ENCODE measurements at regions not wholly inside any gene's neighbourhood (a gene's known extent, or its start where the extent isn't known, plus 50 kb on each side); places are given as distances from the start of the nearest gene placed in this dataset.
"Not testable (repeated sequence)": the region's sequence is repeated elsewhere in the genome, so short reads cannot be mapped to it uniquely, and the experiment has no call there.

- 82 to 88% methylated on average over 4 of the region's 4 CpGs for WGBS, 2 donors
- H3K27me3 ChIP-seq (ENCODE audit: control insufficient read depth in 3 of 3, insufficient read depth in 3 of 3, low read length in 2 of 3): no peaks in the 10 kb centered on the region
- TF ChIP-seq, protein P1, sequence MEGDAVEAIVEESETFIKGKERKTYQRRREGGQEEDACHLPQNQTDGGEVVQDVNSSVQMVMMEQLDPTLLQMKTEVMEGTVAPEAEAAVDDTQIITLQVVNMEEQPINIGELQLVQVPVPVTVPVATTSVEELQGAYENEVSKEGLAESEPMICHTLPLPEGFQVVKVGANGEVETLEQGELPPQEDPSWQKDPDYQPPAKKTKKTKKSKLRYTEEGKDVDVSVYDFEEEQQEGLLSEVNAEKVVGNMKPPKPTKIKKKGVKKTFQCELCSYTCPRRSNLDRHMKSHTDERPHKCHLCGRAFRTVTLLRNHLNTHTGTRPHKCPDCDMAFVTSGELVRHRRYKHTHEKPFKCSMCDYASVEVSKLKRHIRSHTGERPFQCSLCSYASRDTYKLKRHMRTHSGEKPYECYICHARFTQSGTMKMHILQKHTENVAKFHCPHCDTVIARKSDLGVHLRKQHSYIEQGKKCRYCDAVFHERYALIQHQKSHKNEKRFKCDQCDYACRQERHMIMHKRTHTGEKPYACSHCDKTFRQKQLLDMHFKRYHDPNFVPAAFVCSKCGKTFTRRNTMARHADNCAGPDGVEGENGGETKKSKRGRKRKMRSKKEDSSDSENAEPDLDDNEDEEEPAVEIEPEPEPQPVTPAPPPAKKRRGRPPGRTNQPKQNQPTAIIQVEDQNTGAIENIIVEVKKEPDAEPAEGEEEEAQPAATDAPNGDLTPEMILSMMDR (IDR thresholded peaks at IDR 0.05; ENCODE audit: control extremely low read depth, extremely low read depth): no peak
- DNase-seq (no peak), ATAC-seq (ENCODE audit: insufficient read depth, low FRiP score) (no peak)
- peaks cover 0 to 4% (median 0%) of the 10 kb centered on the region in 4 donors for H3K9me3 ChIP-seq (ENCODE audit: control insufficient read depth in 4 of 4, insufficient read depth in 3 of 4, low read length in 3 of 4)
- H3K4me3 ChIP-seq: no peak overlapping the region
- H3K36me3 ChIP-seq (ENCODE audit: control insufficient read depth in 4 of 4, insufficient read depth in 4 of 4, low read length in 4 of 4): no peaks in the 10 kb centered on the region
- H3K9ac ChIP-seq (ENCODE audit: insufficient read depth in 1 of 2, low read length in 2 of 2): no peak overlapping the region
- H3K4me1 ChIP-seq (ENCODE audit: control insufficient read depth in 5 of 5, insufficient read depth in 5 of 5, low read length in 5 of 5): no peaks in the 10 kb centered on the region
- H3K27ac ChIP-seq (ENCODE audit: low read depth in 1 of 2, low read length in 1 of 2): no peak overlapping the region
These were observed 219.8 kb upstream of the SMIM30 start for GRCh38 chr7:113338071-113338696.

DNA sequence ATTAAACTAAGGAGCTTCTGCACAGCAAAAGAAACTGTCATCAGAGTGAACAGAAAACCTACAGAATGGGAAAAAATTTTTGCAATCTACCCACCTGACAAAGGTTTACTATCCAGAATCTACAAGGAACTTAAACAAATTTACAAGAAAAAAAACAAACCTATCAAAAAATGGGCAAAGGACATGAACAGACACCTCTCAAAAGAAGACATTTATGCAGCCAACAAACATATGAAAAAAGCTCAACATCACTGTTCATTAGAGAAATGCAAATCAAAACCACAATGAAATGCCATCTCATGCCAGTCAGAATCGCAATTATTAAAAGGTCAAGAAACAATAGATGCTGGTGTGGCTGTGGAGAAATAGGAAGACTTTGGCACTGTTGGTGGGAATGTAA lies 218.5 kb upstream of the SMIM30 start:
- 88 to 91% methylated on average over 1 of the region's 1 CpG for WGBS, 2 donors
- H3K9me3 ChIP-seq (ENCODE audit: control insufficient read depth in 4 of 4, insufficient read depth in 3 of 4, low read length in 3 of 4); H3K4me3 ChIP-seq; H3K9ac ChIP-seq (ENCODE audit: insufficient read depth in 1 of 2, low read length in 2 of 2); H3K4me1 ChIP-seq (ENCODE audit: control insufficient read depth in 5 of 5, insufficient read depth in 5 of 5, low read length in 5 of 5); H3K36me3 ChIP-seq (ENCODE audit: control insufficient read depth in 4 of 4, insufficient read depth in 4 of 4, low read length in 4 of 4); H3K27ac ChIP-seq (ENCODE audit: low read depth in 1 of 2, low read length in 1 of 2); DNase-seq; ATAC-seq (ENCODE audit: insufficient read depth, low FRiP score); H3K27me3 ChIP-seq (ENCODE audit: control insufficient read depth in 3 of 3, insufficient read depth in 3 of 3, low read length in 2 of 3): not testable (repeated sequence)

- Histone ChIP-seq H3K36me3 (ENCODE audit: control insufficient read depth in 4 of 4, insufficient read depth in 4 of 4, low read length in 4 of 4) (no peaks in the 10 kb centered on the region), H3K27ac (ENCODE audit: low read depth in 1 of 2, low read length in 1 of 2) (no peak overlapping the region), H3K9me3 (ENCODE audit: control insufficient read depth in 4 of 4, insufficient read depth in 3 of 4, low read length in 3 of 4) (peaks cover 0 to 5% (median 0%) of the 10 kb centered on the region in 4 donors), H3K4me3 (no peak overlapping the region), H3K27me3 (ENCODE audit: control insufficient read depth in 3 of 3, insufficient read depth in 3 of 3, low read length in 2 of 3) (no peaks in the 10 kb centered on the region), H3K9ac (ENCODE audit: insufficient read depth in 1 of 2, low read length in 2 of 2) (no peak overlapping the region), H3K4me1 (ENCODE audit: control insufficient read depth in 5 of 5, insufficient read depth in 5 of 5, low read length in 5 of 5) (no peaks in the 10 kb centered on the region)
- no peak for ATAC-seq (ENCODE audit: insufficient read depth, low FRiP score)
- TF ChIP-seq, protein P1 (IDR thresholded peaks at IDR 0.05; ENCODE audit: control extremely low read depth, extremely low read depth): no peak
- DNase-seq: peak; percentile 29 to 62 (median 47)
- WGBS, 2 donors: 76 to 84% methylated on average over 15 of the region's 15 CpGs
These were observed 213.0 kb upstream of the SMIM30 start for GRCh38 chr7:113331155-113331898.

DNA sequence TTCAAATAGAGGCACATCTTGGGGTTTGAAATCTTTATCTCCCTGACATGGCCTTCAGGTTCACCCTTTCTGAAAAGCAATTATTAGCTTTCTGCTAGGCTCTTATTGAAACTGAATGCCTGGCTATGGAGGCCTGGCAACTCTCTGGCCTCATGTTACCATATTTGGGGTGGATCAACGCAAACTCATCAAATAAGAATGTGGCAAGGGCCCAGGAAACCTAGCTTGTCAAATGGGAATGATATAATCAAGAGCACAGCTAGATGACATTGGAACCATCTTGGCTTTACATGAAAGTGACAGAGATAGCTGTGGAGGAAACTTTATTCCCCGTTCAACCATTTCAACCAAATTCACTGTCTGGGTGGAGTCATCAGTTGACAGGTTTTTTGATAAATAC lies 202.8 kb upstream of the SMIM30 start:
- H3K27ac ChIP-seq (ENCODE audit: low read depth in 1 of 2, low read length in 1 of 2): no peak overlapping the region
- 79 to 83% methylated on average over 2 of the region's 2 CpGs for WGBS, 2 donors
- no peak overlapping the region for H3K4me3 ChIP-seq
- ATAC-seq (ENCODE audit: insufficient read depth, low FRiP score) (no peak), DNase-seq (no peak)
- H3K36me3 ChIP-seq (ENCODE audit: control insufficient read depth in 4 of 4, insufficient read depth in 4 of 4, low read length in 4 of 4): no peaks in the 10 kb centered on the region
- H3K27me3 ChIP-seq (ENCODE audit: control insufficient read depth in 3 of 3, insufficient read depth in 3 of 3, low read length in 2 of 3): no peaks in the 10 kb centered on the region
- H3K9me3 ChIP-seq (ENCODE audit: control insufficient read depth in 4 of 4, insufficient read depth in 3 of 4, low read length in 3 of 4): no peaks in the 10 kb centered on the region
- TF ChIP-seq, protein P1 (IDR thresholded peaks at IDR 0.05; ENCODE audit: control extremely low read depth, extremely low read depth): no peak
- no peak overlapping the region for H3K9ac ChIP-seq (ENCODE audit: insufficient read depth in 1 of 2, low read length in 2 of 2)
- H3K4me1 ChIP-seq (ENCODE audit: control insufficient read depth in 5 of 5, insufficient read depth in 5 of 5, low read length in 5 of 5): no peaks in the 10 kb centered on the region
